NCI-H1436 treated with DMSO at 0.1 percent for 48 hours (cell line): ENCODE measurements at regions not wholly inside any gene's neighbourhood (a gene's known extent, or its start where the extent isn't known, plus 50 kb on each side); places are given as distances from the start of the nearest gene placed in this dataset.

ENCODE experiments used
- DNase-seq: peaks from one replicate; lab custom pipeline; 2025; lab: John Stamatoyannopoulos, UW

GRCh38 chr1:83770319-83770661, 228.6 kb downstream of the TTLL7 start:
- no peak for DNase-seq

- DNase-seq, result no peak
Measured at GRCh38 chr1:83769594-83770318, 229.2 kb downstream of the TTLL7 start.

GRCh38 chr1:83769072-83769471, 229.9 kb downstream of the TTLL7 start:
- DNase-seq, result no peak

DNA sequence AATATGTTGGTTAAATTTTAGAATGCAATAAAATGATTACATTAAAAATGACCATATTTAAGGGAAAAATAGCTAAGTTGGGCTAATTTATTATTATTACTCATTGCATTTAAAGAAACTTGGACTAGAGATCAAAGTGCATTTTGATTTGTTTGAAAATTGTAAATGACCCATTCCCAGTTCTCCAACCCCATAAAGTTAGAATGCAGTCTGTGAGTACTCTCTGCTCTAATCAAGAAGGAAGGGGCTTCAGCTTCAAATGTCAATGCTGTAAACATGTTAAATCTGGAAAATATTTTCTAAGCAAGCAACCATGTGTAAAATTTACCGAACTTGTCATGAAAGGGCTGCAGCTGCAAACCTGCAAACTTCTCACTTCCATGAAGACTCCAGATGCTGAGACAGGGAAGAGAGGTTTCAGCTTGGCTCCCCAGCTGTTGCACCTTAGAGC, 232.7 kb downstream of the TTLL7 start:
- no peak for DNase-seq

DNA sequence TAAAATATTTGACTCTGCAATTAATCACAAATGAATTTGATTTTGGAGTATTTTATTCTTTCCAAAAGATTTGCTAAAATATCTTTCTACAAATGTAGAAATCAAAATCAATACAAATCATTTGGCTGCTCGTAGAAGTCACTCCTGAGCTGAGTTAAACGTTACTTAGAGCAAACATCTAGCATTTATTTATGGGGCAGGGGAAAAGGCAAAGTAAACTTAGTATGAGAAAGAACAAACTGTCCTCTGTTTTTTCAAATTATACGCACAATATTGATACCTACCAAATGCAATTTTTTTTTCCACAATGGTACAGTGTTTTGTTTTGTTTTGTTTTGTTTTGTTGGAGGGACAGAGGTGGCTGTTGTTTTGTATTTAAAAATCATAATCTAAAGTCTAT, 233.8 kb downstream of the TTLL7 start:
- no peak for DNase-seq

DNA sequence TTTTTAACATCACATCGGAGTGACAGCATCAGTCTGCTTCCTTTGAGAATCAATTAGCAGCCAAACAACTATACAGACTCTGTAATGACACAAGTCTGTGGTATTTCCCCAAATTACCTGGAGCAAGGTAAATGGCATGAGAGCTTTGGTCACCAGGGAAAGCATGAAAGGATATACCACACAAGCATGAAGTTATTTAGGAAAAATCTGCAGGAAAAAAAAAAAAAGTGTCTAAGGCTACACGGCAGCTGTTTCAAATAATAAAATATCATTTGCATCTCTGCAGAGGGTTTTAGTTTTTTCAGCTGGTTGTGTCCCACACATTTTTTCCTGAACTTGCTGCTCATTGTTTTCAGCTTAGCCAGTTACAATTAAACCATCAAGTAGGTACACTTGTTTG, 234.7 kb downstream of the TTLL7 start:
- no peak for DNase-seq

GRCh38 chr1:83763361-83764095, 235.4 kb downstream of the TTLL7 start:
- DNase-seq, result no peak

DNA sequence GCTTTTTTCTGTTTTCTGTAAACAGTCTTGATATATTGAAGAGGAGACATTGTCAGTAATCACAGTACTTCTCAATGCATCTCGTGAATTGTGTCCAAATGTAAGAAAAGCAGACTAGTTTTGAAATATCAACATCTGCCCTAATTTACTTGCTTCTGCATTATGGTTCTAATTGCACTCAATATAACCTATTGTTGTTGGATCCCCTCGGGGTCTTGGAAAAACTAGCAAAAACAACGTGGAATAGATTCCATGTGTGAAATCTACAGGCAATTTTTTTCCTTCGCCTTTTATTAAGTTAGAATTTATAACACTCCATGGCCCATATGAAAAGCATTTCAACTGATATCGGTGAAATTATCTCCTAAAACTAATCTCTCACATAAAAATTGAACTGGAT, 236.5 kb downstream of the TTLL7 start:
- DNase-seq, result no peak

DNA sequence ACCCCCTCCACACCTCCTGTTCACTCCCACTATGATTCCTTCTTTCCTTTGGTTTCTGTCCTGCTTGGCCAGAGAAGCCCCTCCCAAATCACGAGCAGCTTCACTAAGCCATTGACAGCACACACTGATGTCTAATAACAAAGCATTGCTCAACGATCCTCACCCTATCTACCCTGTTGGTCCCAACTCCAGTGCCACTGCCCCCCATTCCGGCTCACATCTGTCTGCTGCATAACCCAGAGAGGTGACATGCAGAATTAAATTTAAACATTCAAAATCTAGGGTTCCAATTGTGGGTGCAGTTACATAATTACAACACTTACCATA, 236.9 kb downstream of the TTLL7 start:
- no peak for DNase-seq

GRCh38 chr1:83761167-83762038, 237.5 kb downstream of the TTLL7 start:
- no peak for DNase-seq

- DNase-seq, result no peak
Measured at GRCh38 chr1:83760226-83761021, 238.5 kb downstream of the TTLL7 start.

DNA sequence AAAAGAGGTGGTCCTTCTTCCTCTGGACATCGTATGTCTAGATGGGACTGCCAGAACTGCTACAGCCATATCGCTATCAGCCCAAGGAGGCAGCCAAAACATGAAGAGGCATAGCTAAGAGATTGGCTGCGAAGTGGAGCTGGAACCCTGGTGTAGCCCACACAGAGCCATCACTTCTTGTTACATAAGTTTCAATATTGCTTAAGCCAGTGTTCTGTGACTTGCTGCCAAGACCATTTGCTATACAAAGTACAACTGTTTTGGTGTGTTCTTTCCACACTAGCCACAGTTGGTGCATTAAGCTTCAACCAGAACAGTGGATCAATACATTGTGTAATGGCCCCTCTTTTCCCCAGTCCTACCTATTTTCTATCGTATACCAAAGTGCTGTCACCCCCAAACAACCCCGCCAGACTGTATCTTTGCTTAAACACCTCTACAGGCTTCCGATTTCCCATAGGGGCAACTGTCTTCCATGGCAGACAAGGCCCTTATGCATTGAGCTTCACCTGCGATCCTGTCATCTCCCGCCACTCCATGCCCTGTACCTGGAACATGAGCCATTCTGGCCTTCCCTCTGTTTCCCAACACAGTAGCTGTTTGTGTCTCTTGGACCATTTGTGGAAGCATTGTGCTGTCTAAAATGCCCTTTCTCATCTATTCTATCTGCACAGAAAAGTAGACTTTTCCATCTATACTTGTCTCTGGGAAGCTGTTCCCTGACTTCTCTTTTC, 241.8 kb downstream of the TTLL7 start:
- no peak for DNase-seq

- DNase-seq, result no peak
Measured at GRCh38 chr1:83751602-83752001, 247.3 kb downstream of the TTLL7 start.

DNA sequence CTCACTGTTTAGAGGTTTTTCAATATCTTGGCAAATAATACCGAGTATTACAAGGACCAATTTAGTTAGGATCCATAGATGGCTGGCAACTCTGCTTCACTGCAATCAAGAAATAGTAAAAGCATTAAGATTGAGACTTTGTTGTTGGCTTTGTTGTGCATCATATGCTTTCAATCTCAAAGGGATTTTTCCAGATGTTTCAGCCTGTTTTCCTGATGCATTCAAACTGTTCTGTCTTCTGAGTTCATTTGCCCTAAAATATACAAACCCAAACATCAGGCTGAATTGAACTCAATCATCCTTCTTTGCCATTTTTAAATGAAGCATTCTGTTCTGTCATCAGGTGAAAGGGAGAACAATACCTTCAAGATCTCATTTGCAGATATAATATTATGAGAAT, 248.7 kb downstream of the TTLL7 start:
- no peak for DNase-seq

- no peak for DNase-seq
Measured at GRCh38 chr1:83747853-83748482, 251.0 kb downstream of the TTLL7 start.

DNA sequence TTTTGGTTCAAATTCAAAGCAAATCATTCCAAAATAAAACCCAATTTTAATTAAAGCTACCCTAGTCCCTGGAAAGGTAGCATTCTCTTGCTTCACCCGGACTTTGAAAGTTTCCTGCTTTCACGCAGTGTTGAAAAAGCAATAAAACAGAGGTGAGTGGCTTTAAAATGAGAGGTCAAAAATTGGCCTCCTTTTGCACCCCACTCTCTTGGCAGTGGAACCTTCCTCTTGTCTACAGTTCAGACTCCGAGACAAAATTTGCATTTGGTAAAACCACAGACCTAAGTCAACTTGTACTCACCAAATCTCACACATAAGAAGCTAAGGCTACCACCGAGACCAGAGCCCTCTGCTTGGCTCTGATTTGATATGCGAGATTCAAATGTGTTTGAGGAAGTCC, 252.7 kb downstream of the TTLL7 start:
- DNase-seq, result no peak

DNA sequence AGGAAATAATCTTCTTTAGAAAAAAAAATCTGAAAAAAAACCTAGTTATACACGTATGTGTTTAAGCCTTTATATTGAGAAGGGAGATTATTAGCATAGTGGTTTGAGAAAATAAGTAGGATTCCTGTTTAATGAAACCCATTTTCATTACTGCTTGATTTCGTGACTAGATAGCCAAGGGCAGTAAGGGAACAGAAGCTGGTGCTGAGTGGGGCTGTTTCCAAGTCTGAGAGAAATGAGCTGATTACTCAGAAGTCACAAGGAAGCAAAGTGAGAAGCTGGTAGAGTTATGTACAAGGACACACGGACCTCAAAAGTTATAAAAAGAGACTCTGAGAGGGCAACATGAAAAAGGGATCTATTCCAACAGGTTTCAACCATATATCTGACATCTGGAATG, 256.5 kb downstream of the TTLL7 start:
- no peak for DNase-seq

DNA sequence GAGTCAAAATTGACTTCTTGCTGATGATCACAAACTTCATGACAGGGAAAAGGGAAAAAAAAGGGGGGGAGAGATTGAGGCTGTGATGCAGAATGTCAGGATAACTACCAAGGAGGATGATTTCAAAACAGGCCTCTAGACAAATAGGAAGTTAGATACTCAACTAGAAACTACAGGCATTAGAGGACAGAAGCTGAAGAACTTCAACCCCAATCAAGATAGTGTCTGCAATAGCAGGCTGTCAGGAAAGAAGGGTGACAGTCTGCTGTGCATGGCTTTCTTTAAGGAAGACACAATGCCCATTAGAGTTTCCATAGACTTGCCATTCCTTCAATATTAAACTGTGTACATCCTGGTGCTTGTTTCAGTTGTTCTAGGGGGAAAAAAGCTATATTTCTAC, 257.2 kb downstream of the TTLL7 start:
- DNase-seq, result no peak

- DNase-seq, result no peak
Measured at GRCh38 chr1:83741348-83741747, 257.6 kb downstream of the TTLL7 start.

DNA sequence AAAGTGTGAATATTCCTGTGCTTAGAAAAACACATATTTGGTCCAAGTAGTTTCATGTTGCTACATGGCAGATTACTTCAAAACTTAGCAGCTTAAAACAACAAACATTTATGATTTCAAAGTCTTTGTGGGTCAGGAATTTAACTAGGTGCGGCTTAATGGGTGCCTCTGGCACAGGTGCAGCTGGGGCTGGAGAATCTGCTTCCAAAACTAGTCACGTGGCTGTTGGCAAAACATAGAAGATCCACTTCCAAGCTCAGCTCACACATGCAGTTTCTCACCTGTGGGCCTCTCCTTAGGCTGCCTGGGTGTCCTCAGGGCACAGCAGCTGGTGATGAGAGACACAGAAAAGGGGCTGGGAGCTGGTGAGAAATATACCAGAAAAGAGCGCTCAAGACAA, 263.4 kb downstream of the TTLL7 start:
- DNase-seq, result no peak

DNA sequence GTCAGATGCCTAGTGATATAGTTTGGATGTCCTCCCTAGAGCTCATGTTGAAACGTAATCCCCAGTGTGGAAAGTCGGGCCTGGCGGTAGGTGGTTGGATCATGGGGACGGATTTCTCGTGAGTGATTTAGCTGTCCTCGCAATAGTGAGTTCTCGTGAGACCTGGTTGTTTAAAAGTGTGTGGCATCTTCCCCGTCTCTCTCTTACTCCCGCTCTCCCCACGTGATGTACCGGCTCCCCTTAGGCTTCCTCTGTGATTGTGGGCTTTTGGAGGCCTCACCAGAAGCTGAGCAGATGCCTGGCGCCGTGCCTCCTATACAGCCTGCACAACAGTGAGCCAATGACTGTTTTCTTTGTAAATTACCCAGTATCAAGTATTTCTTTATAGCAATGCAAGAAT, 264.5 kb downstream of the TTLL7 start:
- DNase-seq, result no peak
